ENCODE measurements at regions not wholly inside any gene's neighbourhood (a gene's known extent, or its start where the extent isn't known, plus 50 kb on each side); places are given as distances from the start of the nearest gene placed in this dataset.

DNA sequence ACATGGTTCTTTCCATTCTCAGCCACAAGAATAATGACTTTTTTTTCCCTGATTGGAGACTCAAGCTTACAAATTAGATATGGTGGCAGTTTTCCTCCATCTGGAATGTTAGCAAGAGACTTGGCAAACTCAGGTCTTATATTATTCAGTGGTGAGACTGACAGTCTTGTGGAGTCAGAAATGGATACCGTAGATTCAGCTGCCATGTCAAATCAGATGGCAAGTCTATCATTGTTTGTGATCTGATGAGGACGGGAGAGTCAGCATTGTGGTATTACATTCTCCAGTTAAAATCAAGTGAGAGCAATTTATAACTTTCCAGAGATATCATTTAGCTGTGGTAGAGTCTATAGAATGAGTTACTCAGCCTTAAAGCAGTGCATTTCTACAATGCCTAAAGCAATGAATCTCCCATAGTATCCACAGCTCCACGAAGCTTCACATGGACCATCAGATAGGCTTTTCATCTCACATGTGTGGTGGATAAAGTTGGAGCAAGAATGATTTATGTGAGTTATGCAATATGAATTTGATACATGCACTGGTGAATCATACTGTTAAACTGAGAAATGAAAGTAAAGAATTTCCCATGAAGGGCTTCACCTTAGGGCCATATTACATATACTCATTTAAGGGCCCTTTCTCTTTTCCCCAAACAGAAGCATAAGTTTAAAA, 430.6 kb downstream of the ZNF608 start:
- ATAC-seq: peak; percentile 95 to 99

DNA sequence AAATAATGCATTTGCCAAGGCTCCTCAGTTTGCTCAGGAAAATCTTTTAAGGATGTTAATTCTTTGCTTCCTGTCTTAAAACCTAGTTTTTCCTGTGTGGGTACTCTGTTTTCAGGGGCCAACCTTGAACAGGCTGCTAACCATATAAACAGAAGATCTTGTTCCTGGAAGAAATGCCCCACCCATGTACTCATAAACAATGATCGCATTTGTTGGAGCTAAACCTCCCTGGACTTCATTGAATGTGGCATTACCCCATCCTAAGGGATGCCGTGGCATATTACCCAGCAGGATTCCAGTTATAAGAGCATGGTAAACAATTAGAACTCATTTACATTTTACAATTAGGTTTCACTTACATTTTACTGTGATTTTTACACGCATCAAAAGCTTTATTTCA, 436.0 kb downstream of the ZNF608 start:
- Histone ChIP-seq H3K4me3 (no peak overlapping the region), H3K9me3 (no peaks in the 10 kb centered on the region), H3K36me3 (no peaks in the 10 kb centered on the region), H3K27ac (no peak overlapping the region), H3K4me1 (peaks cover 0 to 6% of the 10 kb centered on the region in 2 donors), H3K27me3 (no peaks in the 10 kb centered on the region)
- ATAC-seq (peak in 1 of 2 donors; percentile 50), DNase-seq (no peak)
- TF ChIP-seq, protein P1, sequence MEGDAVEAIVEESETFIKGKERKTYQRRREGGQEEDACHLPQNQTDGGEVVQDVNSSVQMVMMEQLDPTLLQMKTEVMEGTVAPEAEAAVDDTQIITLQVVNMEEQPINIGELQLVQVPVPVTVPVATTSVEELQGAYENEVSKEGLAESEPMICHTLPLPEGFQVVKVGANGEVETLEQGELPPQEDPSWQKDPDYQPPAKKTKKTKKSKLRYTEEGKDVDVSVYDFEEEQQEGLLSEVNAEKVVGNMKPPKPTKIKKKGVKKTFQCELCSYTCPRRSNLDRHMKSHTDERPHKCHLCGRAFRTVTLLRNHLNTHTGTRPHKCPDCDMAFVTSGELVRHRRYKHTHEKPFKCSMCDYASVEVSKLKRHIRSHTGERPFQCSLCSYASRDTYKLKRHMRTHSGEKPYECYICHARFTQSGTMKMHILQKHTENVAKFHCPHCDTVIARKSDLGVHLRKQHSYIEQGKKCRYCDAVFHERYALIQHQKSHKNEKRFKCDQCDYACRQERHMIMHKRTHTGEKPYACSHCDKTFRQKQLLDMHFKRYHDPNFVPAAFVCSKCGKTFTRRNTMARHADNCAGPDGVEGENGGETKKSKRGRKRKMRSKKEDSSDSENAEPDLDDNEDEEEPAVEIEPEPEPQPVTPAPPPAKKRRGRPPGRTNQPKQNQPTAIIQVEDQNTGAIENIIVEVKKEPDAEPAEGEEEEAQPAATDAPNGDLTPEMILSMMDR (IDR thresholded peaks at IDR 0.05 in 4 of 5, conservative IDR thresholded peaks at IDR 0.05 in 1 of 5): no peak
- no peak for TF ChIP-seq POLR2A (IDR thresholded peaks at IDR 0.05)
- in situ Hi-C loops (cut with MboI; ENCODE audit: low sequenced_read_pairs in 4 of 4): no loop called here
- intact Hi-C loops (cut with DNase I; ENCODE audit: low total_unique reads): no loop called here

More for the DNA sequence above, 430.6 kb downstream of the ZNF608 start:
- intact Hi-C loops (cut with DNase I; ENCODE audit: low total_unique reads): no loop called here
- DNase-seq: no peak
- peaks cover 0 to 3% of the 10 kb centered on the region in 2 donors for H3K4me1 ChIP-seq
- TF ChIP-seq, protein P1 (IDR thresholded peaks at IDR 0.05 in 4 of 5, conservative IDR thresholded peaks at IDR 0.05 in 1 of 5): no peak
- TF ChIP-seq POLR2A (IDR thresholded peaks at IDR 0.05): no peak
- H3K27ac ChIP-seq: no peak overlapping the region
- no peaks in the 10 kb centered on the region for H3K36me3 ChIP-seq
- H3K27me3 ChIP-seq: no peaks in the 10 kb centered on the region
- no peak overlapping the region for H3K4me3 ChIP-seq
- H3K9me3 ChIP-seq: no peaks in the 10 kb centered on the region
- in situ Hi-C loops (cut with MboI; ENCODE audit: low sequenced_read_pairs in 4 of 4): no loop called here

DNA sequence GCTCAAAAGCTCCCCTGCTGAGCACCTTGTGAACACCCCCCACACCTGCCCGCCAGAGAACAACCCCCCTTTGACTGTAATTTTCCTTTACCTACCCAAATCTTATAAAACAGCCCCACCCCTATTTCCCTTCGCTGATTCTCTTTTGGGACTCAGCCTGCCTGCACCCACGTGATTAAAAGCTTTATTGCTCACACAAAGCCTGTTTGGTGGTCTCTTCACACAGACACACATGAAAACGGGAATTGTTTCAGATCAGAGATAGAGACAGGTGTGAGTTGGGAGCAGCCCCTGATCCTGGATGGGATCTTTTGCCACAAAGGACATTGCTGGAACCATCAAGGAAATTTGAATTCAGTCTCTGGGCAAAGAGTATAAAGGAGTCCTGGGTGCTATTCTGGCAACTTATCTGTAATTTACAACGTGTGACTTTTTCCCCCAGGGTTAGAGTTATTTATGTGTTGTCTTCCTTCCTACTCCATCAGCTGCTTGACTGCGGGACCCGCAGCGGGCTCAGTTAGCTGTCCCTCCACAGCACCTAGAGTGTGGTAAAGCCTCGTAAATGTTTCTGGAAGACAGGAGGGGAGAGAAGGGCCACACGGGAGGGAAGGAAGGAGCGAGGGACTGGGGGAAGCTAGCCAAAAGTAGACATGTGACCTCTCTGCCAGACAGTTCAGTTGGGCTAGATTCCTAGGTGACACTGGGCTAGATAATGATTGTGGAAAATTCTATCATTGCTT, 437.0 kb downstream of the ZNF608 start:
- intact Hi-C loops (cut with DNase I; ENCODE audit: low total_unique reads) (no loop called here), in situ Hi-C loops (cut with MboI; ENCODE audit: low sequenced_read_pairs in 4 of 4) (no loop called here)
- Histone ChIP-seq H3K27ac (no peak overlapping the region), H3K36me3 (no peaks in the 10 kb centered on the region), H3K4me3 (no peak overlapping the region), H3K9me3 (no peaks in the 10 kb centered on the region), H3K27me3 (no peaks in the 10 kb centered on the region), H3K4me1 (peaks cover 0 to 6% of the 10 kb centered on the region in 2 donors)
- TF ChIP-seq, protein P1 (IDR thresholded peaks at IDR 0.05 in 4 of 5, conservative IDR thresholded peaks at IDR 0.05 in 1 of 5): no peak
- no peak for TF ChIP-seq POLR2A (IDR thresholded peaks at IDR 0.05)
- ATAC-seq (no peak), DNase-seq (no peak)

DNA sequence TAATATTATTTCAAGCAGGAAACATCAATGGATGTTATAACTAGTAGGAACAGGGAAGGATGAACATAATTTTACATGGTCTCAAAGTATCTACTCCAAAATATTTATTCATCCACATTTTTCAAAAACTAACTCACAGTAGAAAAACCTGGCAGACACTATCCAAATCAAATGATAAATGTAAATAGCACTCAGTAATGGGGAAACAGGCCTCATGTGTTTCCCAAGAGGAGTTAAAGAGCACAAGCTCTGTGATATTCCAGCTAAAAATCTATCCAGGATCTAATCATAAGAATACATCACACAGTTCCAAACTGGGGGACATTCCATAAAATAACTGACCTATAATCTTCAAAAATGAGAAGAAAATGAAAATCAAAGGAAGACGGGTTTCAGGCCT, 443.1 kb downstream of the ZNF608 start:
- Histone ChIP-seq H3K27me3 (no peaks in the 10 kb centered on the region), H3K4me1 (no peaks in the 10 kb centered on the region), H3K36me3 (no peaks in the 10 kb centered on the region), H3K4me3 (no peak overlapping the region), H3K27ac (no peak overlapping the region), H3K9me3 (no peaks in the 10 kb centered on the region)
- intact Hi-C loops (cut with DNase I; ENCODE audit: low total_unique reads): no loop called here
- ATAC-seq: no peak
- in situ Hi-C loops (cut with MboI; ENCODE audit: low sequenced_read_pairs in 4 of 4): no loop called here
- TF ChIP-seq, protein P1 (IDR thresholded peaks at IDR 0.05 in 4 of 5, conservative IDR thresholded peaks at IDR 0.05 in 1 of 5): no peak
- TF ChIP-seq POLR2A (IDR thresholded peaks at IDR 0.05): no peak
- DNase-seq: no peak

Measured in gastrocnemius medialis (tissue), 4 donors.